ENCODE measurements at regions not wholly inside any gene's neighbourhood (a gene's known extent, or its start where the extent isn't known, plus 50 kb on each side); places are given as distances from the start of the nearest gene placed in this dataset.

- no peak for DNase-seq
- TF ChIP-seq POLR2A (IDR thresholded peaks at IDR 0.05; ENCODE audit: low read length) (no peak), GATA1 (IDR thresholded peaks at IDR 0.05; ENCODE audit: low read depth, low read length) (no peak)
Measured at GRCh38 chr4:160928482-160928881, 1235.3 kb downstream of the FSTL5 start.

- no peak for DNase-seq
- no peak for TF ChIP-seq GATA1 (IDR thresholded peaks at IDR 0.05; ENCODE audit: low read depth, low read length)
- no peak for TF ChIP-seq POLR2A (IDR thresholded peaks at IDR 0.05; ENCODE audit: low read length)
Measured at GRCh38 chr4:160947653-160948052, 1216.1 kb downstream of the FSTL5 start.

- TF ChIP-seq POLR2A (IDR thresholded peaks at IDR 0.05; ENCODE audit: low read length) (no peak), GATA1 (IDR thresholded peaks at IDR 0.05; ENCODE audit: low read depth, low read length) (no peak)
- DNase-seq = no peak
Measured at GRCh38 chr4:160956875-160957274, 1206.9 kb downstream of the FSTL5 start.

DNA sequence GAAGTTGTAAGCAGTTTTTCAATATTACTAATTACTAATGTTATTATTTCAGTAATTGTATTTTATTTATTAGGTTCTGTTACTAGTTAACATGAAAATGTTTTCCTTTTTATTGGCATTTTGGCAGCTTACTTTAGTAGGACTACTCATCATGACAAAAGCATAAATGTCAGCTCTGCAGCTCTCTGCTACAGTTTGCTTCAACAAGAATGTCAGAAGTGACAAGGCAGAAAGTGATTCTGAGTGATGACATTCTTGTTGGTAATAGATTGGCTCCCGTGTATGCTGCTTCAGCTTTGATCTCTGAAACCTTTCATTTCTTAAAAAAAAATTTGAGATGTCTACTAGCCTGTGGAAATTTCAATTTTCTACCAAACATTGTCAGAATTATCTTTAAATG is 1193.9 kb downstream of the FSTL5 start:
- no peak for DNase-seq
- TF ChIP-seq POLR2A (IDR thresholded peaks at IDR 0.05; ENCODE audit: low read length) (no peak), GATA1 (IDR thresholded peaks at IDR 0.05; ENCODE audit: low read depth, low read length) (no peak)

GRCh38 chr4:160980091-160980490 is 1183.7 kb downstream of the FSTL5 start:
- TF ChIP-seq GATA1 (IDR thresholded peaks at IDR 0.05; ENCODE audit: low read depth, low read length) (no peak), POLR2A (IDR thresholded peaks at IDR 0.05; ENCODE audit: low read length) (no peak)
- no peak for DNase-seq

DNA sequence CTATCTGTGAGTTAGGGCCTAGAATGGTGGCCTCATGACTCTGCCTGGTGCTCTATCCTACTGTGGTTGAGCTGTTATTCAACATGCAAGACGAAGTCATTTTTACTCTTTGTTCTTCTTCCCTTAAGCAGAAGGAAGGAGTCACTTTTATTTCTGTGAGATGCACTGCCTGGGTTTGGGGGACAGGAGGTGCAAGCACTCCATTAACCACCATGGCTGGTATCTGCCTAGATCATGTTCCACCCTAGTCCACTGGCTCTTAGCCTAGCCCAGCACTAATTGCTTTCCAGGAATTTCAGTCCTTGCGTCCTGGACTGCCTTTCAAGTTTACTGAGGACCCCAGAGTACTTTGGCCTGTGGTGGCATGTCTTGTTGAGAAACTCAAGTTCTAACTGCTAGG is 1182.7 kb downstream of the FSTL5 start:
- no peak for TF ChIP-seq GATA1 (IDR thresholded peaks at IDR 0.05; ENCODE audit: low read depth, low read length)
- TF ChIP-seq POLR2A (IDR thresholded peaks at IDR 0.05; ENCODE audit: low read length) = no peak
- DNase-seq = no peak

DNA sequence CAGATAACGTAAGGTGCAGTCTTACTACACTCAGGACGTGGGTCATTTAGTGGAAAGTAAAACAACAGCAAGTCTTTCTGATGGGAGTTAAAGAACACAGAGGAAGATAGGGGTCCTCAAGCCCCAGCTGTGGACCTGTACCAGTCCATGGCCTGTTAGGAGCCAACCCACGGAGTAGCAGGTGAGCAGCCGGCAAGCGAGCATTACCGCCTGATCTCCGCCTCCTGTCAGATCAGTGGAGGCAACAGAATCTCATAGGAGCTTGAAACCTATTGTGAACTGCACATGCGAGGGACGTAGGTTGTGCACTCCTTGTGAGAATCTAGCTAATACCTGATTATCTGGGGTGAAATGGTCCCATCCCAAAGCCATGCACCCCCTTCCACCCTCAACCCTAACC is 1180.8 kb downstream of the FSTL5 start:
- no peak for DNase-seq
- TF ChIP-seq GATA1 (IDR thresholded peaks at IDR 0.05; ENCODE audit: low read depth, low read length) (no peak), POLR2A (IDR thresholded peaks at IDR 0.05; ENCODE audit: low read length) (no peak)

- TF ChIP-seq POLR2A (IDR thresholded peaks at IDR 0.05; ENCODE audit: low read length) (no peak), GATA1 (IDR thresholded peaks at IDR 0.05; ENCODE audit: low read depth, low read length) (no peak)
- DNase-seq = no peak
Measured at GRCh38 chr4:161002386-161002785, 1161.4 kb downstream of the FSTL5 start.

DNA sequence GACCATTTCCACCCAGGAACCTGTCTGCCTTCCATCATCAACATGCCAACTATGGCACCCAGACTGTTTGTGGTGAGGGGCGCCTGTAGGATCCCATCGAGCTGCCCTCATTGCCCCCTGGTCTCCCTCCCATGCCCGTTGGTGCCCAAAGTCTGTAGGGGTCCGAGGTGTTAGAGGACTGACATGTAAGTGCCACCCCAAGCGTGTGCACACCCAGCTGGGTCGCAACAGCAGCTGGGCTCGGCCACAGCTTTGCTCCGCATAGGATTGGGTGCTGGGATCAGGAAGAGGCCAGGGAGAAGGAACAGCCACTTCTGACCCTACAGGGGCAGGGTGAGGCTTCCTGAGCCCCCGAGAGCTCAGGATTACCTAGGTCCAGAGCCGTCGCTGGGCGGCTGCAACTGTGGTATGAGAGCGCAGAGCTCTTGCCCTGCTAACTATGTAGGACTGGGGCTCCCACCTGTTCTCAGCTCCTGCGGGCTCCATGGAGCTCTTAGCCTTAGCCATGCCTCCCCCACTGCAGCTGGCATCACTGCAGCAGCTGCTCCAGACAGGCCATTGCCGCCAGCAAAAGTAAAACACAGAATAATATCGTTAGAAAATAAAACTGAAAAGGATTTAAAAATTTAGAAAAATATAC is 1160.3 kb downstream of the FSTL5 start:
- no peak for DNase-seq
- TF ChIP-seq POLR2A (IDR thresholded peaks at IDR 0.05; ENCODE audit: low read length) = no peak
- no peak for TF ChIP-seq GATA1 (IDR thresholded peaks at IDR 0.05; ENCODE audit: low read depth, low read length)

DNA sequence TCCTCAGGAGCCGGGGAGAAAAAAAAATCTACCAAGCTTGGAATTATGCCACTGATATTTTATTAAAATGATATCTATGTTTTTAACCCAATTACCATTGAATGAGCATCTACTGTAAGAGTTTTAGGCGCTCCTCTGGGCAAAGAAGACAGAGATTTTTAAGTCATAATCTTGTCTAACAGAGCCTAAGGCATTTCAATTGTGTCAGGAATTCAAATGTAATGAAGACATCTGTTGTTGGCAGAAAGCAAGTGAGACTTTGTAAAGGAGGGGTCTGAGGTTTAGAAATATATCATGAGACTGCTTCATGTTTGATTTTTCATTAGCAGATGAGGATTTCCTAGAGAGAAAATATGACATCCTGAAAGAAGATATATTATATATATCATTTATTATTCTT is 1158.1 kb downstream of the FSTL5 start:
- DNase-seq = no peak

DNA sequence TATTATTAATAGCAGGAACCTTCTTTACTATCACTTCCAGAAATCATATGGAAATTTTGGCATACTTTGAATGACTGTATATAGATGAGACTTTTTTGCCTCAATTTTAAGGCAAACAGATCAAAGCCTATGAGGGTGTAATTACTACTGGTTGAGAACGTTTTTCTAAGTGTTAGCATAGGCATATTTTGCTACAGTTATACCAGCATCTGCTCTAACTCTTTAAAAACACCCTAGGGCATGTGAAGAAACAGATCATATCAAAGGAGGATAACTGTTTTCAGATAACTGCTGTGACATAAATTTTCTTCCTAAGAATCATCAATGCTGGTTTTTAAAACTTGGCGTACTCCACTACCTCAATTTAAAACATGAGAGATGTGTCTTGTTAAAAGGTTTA is 1155.3 kb downstream of the FSTL5 start:
- DNase-seq = no peak
- no peak for TF ChIP-seq GATA1 (IDR thresholded peaks at IDR 0.05; ENCODE audit: low read depth, low read length)
- no peak for TF ChIP-seq POLR2A (IDR thresholded peaks at IDR 0.05; ENCODE audit: low read length)

More for the DNA sequence above, 1158.1 kb downstream of the FSTL5 start:
- TF ChIP-seq GATA1 (IDR thresholded peaks at IDR 0.05; ENCODE audit: low read depth, low read length) (no peak), POLR2A (IDR thresholded peaks at IDR 0.05; ENCODE audit: low read length) (no peak)

DNA sequence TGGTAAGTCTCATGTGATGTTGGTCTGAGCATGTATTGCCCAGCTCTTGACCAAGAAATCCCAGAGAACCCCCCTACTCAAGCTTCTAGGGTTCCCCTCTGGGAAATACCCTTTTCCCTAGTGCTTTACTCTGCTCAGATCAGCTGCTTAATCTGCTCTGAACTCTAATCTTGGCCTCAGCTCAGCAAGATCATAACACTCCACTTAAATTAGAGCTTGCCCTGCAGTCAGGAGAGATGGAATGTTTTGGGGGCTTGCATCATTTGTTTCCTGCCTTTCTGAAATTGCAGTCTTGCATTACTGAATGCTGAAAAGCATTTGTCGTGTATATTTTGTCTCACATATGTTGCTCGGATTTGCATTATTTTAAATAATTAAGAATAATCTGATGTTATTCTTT is 1153.6 kb downstream of the FSTL5 start:
- TF ChIP-seq POLR2A (IDR thresholded peaks at IDR 0.05; ENCODE audit: low read length) = no peak
- no peak for TF ChIP-seq GATA1 (IDR thresholded peaks at IDR 0.05; ENCODE audit: low read depth, low read length)
- no peak for DNase-seq

All from erythroblast (primary cell).